HG03064 (cell line): ENCODE measurements at regions not wholly inside any gene's neighbourhood (a gene's known extent, or its start where the extent isn't known, plus 50 kb on each side); places are given as distances from the start of the nearest gene placed in this dataset.

Source experiments
- ATAC-seq: cut with Tn5 transposase; IDR thresholded peaks from one replicate; pipeline ENCODE4 v1.9.1; 2021; ENCODE audit warnings: low read depth; ENCODE audit not compliant: unreplicated experiment

DNA sequence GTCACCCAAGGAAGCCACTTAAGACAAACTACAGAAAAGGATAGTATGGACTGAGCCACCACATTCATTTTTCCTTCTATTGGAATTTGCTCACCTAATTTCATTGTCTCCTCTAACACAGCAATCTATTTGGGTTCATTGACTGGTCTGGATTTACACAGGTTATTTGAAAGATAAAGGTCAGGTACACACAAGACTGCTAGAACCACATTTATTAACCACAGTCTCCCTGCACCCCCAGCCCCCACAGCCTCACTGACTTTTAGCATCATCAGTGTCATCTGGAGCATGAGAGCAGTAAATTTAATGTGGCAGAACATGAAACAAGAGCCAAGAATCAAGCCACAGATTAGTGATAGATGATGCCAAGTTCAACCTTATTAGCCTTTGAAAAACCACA, 226.9 kb upstream of the GYPC start:
- ATAC-seq = no peak

DNA sequence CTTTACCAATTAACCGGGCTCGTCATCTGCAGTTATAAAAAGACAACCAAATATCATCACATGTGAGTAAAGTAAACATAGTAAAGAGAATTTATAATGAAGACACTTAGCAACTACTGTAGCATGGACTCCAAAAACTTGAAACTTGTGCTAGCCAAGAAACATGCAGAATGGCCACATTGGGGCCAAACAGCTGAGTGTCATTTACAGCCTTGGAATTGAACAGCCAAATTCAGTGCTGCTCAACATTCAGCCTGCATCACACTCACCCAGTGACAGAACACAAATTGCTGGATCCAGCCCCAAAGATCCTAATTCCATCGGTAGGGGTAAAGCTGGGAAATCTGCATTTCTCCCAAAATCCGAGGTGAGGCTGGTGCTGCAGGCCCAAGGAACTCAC, 224.8 kb upstream of the GYPC start:
- no peak for ATAC-seq

DNA sequence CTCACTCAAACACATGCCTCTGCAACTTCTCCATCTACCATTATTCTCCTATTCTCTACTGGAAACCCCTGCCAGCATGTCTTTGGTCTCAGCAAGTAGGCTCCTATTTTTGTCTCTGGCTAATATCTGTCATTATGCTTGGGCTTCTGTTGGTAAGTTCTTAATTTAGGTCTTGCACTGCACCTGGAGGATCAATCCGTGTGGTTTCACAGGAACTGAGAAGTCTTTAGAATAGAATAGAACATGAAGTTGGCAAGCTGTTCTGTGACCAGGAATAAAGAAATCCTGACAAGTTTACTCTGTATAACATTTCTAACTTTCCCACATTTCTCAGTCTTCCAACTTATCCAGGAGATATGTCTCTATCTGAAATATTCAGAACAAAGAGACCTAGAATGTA, 219.5 kb upstream of the GYPC start:
- no peak for ATAC-seq

DNA sequence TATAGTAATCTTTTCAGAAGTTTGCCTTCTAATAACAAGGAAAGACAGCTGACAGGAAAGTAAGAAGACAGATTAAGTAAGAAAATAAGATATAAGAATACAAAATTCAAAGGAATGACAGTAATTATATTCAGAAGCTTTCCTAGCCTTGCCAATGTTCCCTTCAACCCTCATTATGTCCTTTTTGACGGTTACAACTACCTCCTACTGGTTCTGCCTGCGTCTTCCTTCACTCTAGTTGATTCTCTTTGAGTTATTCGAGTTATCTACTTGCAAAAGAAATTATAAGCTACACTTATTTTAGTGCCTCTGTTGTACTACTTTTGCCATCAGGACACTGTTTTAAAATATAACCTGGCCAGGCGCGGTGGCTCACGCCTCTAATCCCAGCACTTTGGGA, 218.9 kb upstream of the GYPC start:
- no peak for ATAC-seq

- no peak for ATAC-seq
These were observed 211.4 kb upstream of the GYPC start for GRCh38 chr2:126444512-126444911.

DNA sequence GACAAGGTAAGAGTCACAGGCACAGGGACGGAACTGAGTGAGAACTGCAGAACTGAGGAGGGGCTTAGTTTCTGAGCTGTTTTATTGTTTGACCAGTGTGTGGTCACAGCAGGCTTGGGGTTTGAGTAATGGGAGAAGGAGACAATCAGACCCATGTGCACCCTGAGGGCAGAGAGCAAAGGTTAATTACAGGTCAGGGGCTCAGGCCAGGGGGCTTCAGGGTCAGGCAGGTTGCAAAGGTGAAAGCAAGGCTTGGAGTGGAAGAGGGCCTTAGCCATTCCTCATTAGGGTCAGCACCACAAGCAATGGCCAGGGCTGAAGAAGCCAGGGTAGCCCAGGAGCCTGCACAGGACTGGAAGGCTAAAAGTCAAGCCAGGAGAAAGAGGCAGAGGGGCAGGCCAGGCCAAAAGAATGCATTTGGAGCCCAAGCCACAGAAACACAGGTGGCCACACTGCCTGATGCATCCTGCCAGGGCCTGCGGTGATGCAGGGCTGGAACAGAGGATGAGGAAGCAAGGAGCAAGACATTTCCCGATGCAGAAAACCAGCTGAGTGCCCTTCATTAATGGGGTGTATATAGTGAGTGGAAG, 209.8 kb upstream of the GYPC start:
- ATAC-seq = no peak

GRCh38 chr2:126448611-126449010, 207.3 kb upstream of the GYPC start:
- no peak for ATAC-seq

DNA sequence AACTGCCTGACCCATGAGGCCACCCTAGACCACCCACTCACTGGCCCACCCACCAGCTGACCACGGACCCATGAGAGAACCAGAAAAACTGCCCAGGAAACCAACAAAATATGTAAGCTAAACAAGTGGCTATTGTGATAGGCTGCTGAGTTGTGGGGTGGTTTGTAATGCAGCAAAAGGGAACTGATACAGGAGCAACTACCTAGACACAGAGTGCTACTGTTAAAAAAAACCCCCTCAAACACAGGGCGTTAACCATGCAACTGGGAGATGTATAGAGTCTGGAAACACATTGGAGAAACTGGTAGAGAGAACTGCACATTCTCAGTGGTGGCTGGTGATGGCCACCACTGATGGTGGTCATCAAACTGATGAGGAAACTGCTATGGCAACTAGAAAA, 206.3 kb upstream of the GYPC start:
- peak; percentile 81 for ATAC-seq

GRCh38 chr2:126463892-126464674, 191.9 kb upstream of the GYPC start:
- no peak for ATAC-seq

- ATAC-seq = peak; percentile 93
These were observed 188.4 kb upstream of the GYPC start for GRCh38 chr2:126467367-126468054.

DNA sequence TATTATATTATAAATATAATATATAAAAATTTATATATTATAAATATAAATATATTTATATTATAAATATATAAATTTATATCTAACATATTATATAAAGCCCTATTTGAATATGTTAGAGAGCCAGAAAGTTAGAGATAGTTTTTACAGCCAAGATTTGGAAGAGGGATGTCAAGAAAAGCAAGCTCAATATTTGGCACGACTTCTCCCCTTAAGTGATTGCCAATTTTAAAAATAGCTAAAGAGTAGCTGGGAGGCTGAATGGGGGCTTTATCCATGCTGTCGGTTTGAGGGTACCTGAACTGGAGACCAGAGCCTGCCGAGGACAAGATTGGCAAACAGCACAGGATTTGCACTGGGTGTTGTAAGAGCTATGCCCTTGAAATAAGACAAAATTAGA, 180.9 kb upstream of the GYPC start:
- no peak for ATAC-seq

GRCh38 chr2:126476691-126477090, 179.3 kb upstream of the GYPC start:
- ATAC-seq = no peak

DNA sequence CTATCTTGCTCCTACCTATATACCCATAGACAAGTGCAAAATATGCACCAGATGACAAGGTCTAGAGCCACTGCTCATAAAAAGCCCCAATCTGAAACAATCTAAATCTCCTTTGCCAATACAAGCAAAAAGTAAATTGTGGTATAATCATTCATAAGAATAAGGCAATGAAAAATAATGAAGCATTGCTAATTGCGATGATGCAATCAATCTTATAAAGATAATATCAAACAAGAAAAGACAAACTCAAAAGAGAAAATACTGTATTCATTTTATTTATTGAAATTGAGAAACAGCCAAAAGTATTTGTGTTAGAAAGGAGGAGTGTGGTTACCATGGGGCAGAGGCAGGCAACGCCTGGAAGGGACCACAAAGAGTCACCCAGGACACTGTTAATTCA, 175.9 kb upstream of the GYPC start:
- ATAC-seq = no peak

GRCh38 chr2:126482582-126483464, 173.1 kb upstream of the GYPC start:
- no peak for ATAC-seq

DNA sequence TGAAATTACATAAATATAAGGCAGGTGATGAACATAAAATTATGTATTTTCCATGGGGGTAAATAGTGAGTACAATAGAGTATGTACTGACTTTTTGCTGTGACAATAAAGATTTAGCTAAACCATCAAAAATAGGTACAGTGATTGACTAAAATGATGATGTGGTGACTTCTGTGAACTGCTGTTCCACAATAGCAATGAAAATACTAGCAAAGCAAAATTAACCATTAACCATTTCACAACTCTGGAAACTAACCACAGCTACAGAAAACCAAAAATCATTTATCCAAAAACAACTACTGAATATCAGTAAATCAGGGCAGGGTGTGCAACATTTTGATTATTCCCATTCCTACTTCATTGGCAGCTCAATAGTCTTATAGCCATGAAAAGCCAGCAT, 161.4 kb upstream of the GYPC start:
- no peak for ATAC-seq

GRCh38 chr2:126495189-126495588, 160.8 kb upstream of the GYPC start:
- no peak for ATAC-seq

GRCh38 chr2:126496493-126496892, 159.5 kb upstream of the GYPC start:
- ATAC-seq = peak; percentile 95

GRCh38 chr2:126503476-126503875, 152.5 kb upstream of the GYPC start:
- no peak for ATAC-seq

- ATAC-seq = no peak
These were observed 151.0 kb upstream of the GYPC start for GRCh38 chr2:126504949-126505348.

- no peak for ATAC-seq
These were observed 149.2 kb upstream of the GYPC start for GRCh38 chr2:126506786-126507185.

DNA sequence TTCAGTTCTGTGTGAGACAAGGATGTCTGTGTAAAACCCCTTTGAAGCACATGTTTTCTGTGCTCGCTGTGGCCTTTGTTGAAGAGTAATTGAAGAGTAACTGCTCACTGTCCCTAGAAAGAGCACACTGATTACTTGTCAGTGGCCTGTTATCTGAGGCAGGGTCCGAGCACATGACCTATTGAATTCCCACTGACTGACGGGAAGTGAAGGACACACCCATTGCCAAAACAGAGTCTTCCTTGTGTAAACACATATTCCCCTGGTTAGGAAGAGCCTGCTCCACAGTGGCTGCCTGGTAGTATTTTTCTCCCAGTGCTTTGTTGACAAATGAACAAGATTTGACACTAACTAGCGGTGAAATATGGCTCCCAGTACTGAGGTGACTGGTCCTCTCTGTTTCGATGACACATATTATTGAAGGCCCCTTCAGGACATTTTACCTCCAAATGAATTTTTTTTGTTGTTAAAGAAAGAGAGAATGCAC, 148.5 kb upstream of the GYPC start:
- no peak for ATAC-seq
